Stimulated activated CD4-positive, alpha-beta T cell treated with anti-CD3 and anti-CD28 coated beads, Interleukin-12 subunit alpha, Interleukin-12 subunit beta, amount 100 ng/mL, for 24 hours (primary cell): ENCODE measurements at regions not wholly inside any gene's neighbourhood (a gene's known extent, or its start where the extent isn't known, plus 50 kb on each side); places are given as distances from the start of the nearest gene placed in this dataset.
"Not testable (repeated sequence)": the region's sequence is repeated elsewhere in the genome, so short reads cannot be mapped to it uniquely, and the experiment has no call there.

Experiments used
- DNase-seq, 2 experiments: peaks; one replicate each; pipeline ENCODE4 v3.0.0-alpha.2; 2020; ENCODE audit warnings: low read depth in 2 of 2

DNA sequence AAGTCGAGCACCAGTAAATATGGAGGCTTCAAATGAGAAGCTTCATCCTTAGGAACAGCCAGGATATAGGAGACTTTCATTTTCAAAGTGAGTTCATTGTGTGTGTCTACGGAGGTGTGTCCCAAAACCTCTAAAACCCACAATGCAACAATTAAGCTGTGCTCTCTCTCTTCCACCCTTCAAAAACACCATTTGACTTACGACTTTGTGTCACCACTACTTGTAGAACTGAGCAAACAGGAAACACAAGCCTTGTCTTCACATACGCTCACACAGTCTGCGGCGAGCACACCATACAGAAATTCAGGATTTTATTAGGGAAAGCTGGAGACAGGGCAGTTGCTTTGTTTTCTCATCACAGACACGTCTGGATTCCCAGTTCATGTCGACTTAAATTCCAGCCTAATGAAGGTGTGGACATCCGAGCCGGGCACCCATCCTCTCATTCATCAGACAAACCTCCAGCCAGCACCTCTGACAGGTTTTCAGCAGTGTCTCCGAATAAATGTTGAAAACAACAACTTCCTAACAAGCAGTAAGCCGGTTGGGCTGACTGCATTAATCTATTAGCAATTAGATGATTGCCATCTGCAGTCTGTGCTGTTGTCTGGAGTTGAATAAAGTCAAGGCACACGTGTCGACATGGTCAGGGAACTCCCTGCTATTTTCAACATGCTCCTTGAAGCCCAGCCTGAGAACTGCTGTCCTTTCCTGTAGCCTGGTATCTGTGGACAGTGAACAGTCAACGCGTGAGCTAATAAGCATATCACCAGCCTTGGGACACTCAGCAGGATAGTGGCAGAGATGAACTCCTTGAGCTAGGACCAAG, 1411.1 kb downstream of the BRD1 start:
- no peak for DNase-seq

DNA sequence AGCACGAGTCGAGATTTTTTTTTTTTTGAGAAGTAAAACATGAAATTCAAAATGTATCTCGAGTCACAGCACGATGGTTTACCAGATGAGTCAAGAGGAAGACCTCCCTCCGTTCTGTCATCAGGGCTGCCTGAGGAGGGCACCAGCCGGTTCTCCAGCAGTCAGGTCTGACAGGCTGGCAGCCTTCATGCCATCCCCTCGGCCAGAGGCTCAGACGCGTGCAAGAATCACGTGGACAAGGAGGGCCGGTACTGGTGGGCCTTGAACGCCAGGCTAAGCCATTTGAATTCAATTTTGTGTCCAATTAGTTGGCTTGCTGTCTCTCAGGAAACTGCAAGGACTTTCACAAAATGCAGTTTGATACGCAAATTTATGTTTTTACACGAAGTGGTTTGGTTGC, 1412.2 kb downstream of the BRD1 start:
- DNase-seq, result no peak

DNA sequence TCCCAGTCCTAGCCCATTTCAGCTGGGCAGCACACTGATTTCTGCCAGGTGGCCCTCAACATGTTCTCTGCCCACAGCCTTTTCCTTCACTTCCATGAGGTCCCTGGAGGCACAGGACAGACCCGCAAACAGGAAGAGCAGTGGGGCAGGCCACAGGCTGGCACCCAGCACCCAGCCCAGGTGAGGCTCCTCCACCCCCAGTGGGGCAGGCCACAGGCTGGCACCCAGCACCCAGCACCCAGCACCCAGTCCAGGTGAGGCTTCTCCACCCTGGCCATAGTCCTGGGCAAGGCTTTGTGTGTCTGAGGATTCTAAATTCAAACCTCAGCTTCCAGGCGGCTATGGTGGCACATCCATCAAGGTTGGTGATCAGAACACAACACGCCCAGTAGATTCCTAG, 1413.0 kb downstream of the BRD1 start:
- no peak for DNase-seq

DNA sequence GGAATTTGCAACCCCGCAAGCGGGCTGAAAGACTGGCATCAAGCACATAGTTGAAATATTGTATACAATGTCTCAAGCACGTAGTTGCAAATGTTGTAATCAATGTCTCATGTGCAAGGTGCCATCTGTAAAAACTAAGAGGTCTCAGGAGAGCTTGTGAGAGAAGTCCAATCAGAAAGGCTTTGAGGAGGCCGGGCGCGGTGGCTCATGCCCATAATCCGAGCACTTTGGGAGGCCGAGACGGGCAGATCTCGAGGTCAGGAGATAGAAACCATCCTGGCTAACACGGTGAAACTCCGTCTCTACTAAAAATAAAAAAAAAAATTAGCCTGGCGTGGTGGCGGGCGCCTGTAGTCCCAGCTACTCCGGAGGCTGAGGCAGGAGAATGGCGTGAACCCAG, 1414.7 kb downstream of the BRD1 start:
- DNase-seq, result not testable (repeated sequence)

DNA sequence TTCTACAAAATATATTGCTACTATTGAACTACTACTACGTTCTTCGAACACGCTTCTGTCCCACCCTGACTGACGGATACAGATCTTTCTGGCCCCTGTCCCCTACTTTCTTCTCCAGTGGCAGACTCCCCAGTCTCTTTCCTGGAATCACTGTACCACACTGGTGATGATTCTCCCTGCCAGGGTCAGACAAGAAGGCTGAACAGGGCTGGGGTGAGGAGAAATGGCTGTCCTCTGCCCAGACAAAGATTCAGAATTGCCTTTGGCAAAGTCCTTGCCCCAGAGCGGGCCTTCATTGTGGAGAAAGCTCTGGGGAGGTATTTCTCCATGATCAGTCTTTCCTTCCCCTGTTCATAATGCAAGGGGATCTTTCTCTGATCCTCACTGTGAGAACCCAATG, 1417.1 kb downstream of the BRD1 start:
- DNase-seq, result no peak

DNA sequence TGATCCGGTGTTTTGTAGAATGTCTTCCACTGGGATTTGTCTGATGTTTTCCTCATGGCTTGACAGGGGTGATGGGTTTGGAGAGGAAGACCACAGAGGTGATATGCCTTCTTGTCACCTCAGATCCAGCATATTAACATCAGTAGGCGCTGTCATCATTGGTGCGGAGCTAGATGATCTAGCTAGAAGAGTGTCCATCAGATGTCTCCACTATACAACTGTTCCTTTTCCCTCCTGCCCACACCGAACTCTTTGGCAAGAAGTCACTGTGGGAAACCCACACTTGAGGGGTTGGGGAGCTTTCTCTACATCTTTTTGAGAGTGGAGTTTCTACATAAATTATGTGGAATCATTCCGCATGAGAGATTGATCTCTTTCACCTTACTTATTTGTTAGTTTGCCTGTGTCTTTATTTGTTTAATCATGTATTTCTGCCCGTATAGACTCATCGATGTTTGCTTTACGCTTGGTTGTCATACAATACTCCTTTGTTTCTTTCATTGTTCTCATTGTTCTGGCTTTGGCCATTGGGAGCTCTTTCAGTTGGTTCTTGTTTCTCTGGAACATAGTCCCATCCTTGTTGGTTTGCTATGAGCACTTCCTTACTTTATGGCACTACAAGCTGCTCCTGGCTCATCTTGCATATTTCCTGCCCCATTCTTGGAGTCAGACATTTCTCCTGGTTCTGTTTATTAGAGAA, 1420.3 kb downstream of the BRD1 start:
- no peak for DNase-seq

DNA sequence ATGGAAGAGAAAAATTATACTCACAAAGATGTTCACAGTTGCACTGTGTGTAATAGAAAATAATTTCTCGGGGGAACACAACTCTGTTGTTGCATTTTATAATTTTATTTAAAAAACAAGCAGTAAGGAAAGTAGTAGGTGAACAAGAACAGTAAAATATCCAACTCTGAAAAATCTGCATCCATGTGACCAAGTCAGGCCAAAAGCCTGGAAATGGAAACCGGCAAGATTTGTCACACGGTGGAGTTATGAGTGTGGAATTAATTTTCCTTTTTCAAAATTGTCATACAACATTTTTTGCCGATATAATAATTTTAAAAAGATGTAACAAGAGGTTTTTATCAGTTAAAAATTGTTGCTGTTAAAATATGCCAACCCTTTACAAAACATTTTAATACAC, 1421.5 kb downstream of the BRD1 start:
- DNase-seq, result no peak

DNA sequence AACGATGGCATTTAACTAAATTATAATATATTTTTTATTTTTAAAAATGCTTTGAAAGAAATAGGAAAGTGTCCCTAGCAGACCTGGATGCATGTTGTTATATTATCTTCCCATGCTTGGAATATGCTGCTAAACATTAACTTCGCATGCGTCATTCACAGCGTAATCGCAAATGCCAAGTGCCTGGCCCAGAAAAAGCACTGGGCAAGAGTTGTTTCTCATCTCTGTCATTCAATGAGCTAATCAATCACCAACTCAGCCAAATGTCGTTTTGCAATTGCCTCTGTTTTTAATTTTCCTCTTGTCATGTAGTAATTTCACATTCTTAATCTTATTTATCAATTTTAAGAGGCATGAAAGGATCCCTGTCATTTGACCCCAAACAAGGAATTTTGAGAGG, 1421.9 kb downstream of the BRD1 start:
- DNase-seq, result no peak

DNA sequence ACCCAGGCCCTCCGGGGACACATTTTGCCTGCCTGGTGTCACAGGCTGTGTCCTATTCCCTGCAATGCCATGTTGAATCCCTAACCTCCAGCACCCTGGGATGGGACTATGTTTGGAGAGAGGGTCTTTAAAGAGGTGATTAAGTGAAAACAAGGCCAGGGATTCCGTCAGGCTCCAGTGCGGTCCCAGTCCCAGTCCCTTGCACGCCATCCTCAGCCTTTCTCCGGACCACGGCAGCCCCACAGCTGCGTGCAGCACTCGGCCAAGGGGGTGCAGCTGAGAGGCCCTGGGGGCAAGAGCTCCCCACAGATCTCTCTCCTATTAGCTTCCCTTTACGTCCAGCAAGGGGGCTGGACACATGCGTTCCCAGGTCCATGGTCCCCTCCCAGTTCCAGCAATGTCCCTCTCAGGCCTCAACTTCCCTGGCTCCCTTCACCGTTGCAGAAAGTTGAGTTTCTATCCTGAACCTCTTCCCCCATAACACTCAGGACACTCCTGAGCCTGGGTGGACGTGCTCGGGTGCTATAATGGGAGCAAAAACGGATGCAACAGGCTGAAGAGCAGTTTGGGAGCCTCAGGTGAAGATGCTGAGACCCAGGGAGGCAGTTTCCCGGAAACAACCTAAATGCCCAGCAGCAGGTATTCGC, 1422.7 kb downstream of the BRD1 start:
- DNase-seq, result no peak

DNA sequence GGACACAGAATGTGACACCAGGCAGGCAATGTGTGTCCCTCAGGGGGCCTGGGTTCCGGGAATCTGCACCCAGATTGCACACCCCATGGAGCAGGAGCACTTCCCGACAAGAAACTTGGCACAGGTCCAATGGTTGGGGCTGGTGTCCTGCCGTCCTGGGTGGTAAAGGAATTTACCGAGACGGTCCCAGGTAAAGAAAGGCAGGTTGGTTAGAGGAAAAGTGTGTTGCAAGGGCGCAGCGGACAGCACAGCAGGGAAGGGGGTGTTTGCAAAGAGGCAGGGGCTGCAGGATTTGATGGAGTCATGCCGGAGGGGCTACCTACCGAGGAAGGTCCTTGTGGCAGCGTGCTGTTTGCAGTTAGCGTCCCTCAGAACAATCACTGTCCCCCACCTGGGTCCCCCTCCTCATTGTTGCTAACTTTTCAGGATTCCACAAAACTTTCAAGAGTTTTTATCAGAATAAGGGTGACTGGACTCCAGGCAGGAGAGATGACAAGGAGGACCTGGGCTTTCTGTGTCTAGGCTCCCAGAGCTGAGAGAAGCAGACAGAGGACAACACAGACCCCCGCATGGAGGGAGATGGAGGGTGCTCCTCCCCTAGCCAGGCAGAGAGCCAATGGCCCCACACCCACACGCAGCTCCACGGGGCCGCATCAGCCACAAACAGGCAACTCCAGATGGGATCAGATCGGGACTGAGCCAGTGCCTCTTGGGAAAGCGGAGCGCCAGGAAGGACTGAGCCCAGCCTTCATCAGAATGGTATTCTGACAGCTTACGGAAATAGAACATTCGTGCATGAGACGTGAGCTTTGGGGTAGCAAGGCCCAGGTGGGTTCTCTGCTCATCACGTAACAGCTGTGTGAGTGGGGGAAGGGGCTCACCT, 1423.9 kb downstream of the BRD1 start:
- no peak for DNase-seq

DNA sequence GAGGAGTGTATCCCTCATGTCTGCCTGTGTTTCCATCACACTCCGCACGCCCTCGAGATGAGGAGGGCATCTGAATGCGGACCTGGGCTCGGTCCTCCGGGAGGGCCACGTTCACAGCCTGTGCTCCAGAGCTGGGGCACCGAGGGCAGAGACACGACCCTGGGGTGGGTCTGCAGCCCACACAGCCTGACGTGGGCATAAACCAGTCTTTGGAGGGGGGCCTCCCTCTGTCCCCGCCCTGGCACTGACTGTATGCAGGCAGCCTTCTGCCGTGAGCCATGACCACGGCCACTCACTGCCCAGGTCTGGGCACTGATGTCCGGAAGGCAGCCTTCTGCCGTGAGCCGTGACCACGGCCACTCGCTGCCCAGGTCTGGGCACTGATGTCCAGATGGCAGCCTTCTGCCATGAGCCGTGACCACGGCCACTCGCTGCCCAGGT, 1425.1 kb downstream of the BRD1 start:
- DNase-seq, result no peak

DNA sequence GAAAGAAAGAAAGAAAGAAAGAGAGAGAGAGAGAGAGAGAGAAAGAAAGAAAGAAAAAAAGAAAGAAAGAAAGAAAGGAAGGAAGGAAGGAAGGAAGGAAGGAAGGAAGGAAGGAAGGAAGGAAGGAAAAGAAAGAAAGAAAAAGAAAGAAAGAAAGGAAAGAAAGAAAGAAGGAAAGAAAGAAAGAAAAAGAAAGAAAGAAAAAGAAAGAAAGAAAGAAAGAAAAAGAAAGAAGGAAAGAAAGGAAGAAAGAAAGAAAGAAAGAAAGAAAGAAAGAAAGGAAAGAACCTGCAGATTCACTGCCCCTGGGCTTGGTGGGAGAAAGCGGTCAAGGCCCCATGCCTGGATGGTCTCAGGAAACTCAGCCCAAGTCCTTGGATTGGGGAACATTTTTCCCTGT, 1426.2 kb downstream of the BRD1 start:
- not testable (repeated sequence) for DNase-seq

DNA sequence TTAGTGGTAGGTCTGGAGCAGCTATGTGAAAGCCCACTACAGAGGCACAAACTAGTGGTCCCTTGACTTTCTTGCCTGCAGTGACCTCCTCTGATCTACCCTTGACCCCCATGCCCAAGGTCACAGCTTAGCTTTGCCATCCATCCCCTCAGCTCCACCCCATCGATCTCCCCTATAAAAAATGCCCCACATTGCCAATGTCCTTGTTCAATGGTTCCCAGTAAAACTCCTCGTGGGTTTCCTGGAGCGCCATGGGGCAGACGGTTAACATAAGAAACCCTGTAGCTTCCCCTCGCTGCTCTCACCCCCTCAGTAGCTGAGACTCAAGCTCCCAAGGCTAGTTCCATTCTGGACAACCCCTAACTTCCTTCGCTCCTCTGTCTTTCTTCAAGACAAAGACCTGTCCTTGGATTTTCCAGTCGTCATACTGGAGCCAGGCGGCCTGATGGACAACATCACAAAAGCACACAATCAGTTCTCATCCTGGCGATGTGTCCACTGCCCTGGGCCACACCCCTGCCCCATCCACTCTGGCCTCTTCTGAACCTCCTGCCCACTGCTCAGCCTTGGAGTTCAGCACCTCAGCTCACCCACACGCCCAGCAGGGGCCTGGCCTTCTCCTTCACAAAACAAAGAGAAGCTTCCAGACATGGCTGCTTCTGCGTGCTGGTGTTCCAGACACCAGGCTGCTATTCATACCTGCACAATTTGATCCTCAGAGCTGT, 1429.3 kb downstream of the BRD1 start:
- no peak for DNase-seq

DNA sequence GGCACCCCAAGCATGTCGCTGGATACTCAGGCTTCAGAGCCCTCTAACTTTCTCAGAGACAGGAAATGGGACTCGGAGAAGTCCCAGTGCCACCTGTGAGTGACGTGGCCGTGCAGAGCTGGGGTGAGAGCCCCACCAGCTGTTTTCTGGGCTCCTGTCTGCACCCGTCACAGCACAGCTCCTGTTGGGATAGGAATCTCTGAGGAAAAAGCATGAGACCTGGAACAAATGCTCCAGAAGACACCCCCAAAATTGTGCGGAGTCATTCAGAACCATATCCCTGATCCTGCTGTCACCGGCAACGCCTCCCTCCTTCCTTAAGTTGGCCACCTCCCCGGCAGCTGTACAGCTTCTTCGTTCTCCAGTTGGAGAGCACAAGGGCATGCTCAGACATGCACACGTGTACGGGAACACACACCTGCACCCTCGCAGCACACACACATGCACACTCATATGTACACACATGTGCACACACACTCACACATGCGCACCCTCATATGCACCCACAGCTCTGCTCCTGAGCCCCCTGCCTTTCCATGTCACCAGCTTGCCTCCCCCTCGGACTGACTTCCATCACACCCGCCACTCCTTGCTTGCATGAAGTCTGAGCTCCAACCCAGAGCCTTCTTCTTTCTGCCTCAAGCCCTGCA, 1430.0 kb downstream of the BRD1 start:
- no peak for DNase-seq

DNA sequence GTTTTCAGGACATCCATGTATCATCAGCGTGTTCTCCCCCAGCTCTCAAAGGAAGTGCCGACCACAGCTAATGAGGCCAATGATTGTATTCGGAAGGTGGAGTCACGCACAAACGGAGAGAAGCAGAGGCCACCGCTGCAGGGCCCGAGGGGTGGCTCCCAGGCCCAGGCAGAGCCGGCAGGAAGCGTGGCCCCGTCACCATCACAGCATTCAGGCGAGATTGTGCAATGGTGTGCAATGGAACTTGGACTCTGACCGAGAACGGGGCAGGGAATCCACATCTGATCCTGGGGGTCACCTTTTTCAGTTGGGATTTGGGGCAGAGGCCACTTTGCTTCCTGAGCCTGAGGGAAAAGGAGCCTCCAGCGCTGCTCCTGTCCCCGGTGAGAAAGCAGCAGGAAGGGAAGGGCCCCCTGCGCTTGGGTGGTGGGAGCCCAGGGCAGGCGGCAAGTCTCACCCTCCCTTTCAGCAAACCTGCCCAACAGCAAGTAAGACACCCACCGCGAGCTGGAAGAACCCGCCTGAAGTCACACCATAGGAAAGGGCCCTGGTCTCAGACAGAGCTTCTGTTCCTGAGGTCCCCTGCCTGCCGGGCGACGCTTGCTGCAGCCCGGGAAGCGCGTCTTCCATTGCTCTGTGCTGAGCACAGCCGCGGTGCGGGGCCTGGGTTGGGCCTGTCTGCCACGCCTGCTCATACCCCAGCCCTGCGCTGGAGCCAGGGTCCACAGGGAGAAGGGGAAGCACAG, 1430.7 kb downstream of the BRD1 start:
- DNase-seq, result no peak

DNA sequence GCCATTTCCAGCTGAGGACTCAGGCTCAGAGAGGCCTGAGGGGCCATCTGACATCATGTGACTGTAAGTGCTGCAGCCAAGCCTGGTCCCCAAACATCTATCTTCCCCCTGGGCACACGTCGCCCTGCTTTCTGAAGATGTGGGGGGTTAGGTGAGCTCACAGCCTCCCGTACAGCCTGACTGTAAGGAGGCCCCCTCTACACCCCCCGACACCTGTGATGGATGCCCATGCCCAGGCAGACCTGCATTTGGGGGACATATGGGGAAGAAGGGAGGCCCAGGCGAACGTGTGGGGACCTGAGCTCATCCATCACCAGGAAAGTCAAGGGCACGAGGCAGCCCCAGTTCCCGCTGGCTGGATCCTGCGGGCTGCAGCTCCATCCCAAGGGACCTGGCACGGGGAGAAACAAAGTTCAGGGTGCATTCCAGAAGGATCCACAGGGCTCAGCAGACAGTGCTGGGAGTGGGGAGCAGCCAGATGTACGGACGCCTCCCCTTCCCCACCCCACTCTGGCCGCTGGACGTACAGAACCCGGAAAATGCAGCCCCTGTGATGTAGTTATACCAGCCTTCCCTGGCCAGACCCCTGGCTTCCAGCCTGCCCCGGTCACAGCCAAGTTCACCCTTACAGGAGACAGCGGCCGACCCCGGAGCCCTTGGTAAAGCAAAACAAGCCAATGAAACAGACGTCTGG, 1431.4 kb downstream of the BRD1 start:
- no peak for DNase-seq

DNA sequence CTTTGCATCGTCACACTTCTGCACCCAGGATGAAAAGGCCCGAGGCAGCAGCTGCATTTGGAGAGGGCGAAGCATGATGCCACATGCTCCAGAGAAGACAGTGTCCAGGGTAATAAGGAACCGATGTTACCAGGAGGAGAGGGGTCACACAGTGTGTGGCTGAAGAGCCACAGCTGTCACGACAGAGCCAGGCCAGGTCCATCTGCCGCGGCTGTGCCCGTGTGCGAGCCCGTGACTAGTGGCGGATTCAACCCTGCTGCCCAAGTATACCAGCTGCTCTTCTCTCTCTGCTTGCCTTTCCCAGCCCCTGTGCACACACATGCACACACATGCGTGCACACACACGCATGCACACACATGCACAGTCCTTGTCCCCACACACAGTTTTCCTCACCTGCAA, 1432.5 kb downstream of the BRD1 start:
- no peak for DNase-seq

DNA sequence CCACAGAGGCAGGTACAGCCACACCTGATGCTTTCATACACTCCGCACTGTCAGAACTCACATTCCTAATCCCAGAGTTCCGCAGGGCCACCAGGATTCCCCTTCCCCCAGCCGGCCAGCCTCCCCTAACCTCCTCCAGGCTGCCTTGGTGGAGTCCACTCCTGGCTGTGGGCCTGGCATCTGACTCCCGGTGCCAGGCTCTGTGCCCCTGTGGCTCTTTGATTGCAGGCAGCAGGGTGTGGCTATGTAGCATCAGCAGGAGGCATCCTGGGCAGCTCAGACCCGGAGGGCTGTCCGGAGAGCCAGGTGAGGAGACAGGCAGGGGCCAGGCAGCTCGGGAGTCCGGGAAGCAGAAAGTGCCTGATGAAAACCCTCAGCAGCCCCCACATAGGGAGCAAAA, 1432.9 kb downstream of the BRD1 start:
- no peak for DNase-seq

DNA sequence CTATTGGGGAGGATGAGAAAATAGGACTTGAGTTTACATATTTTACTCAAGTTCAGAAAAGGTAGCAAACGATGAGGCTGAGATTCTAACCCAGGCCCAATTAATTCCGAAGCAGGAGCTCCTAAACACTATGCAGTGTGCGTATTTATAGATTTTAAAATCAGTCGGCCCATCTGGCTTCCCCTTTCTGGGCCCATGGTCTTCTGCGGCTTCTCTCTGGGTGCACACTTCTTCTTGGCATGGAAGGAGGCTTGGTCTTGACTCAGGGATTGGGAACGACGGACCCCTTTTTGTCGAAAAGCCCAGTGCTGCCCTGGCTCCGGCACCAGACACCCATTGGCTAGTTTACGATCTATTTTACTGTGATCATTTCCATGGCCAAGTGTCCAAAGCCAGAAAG, 1433.8 kb downstream of the BRD1 start:
- DNase-seq, result no peak

DNA sequence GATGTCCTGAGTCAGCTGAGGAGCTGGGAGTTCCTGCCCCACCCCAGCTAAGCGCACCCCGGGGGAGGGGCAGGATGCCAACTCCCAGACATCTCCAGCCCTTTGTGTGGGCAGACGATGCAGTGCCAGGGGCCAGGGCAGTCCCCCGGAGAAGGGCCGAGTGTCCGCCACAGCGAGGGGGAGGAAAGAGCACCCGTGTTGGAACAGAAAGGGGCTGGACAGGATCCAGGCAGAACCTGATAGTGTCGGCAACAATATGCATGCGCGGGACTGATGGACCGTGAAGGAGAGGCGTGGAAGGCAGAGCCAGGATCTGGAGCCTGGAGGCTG, 1434.7 kb downstream of the BRD1 start:
- no peak for DNase-seq
